Natural killer cell (primary cell): ENCODE measurements at regions not wholly inside any gene's neighbourhood (a gene's known extent, or its start where the extent isn't known, plus 50 kb on each side); places are given as distances from the start of the nearest gene placed in this dataset.

Experiments used
- ATAC-seq, 3 donors: fragments of 150-1000 bp in 2 of 3; fragments of 200-7000 bp in 1 of 3; cut with Tn5 transposase; 1 replicate in 1 of 3; 2 replicates in 2 of 3; pipeline ENCODE4 v1.10.0; 2021; ENCODE audit warnings: mild to moderate bottlenecking in 2 of 3, moderate library complexity in 2 of 3
- DNase-seq, 2 donors: peaks; one replicate each; pipeline versions ENCODE4 v3.0.0 to v3.0.0-alpha.2; 2013 to 2021; ENCODE audit warnings: mixed read lengths in 1 of 2
- H3K27ac ChIP-seq: one replicate; pipeline ENCODE4 v1.5.1; 2013; ENCODE audit warnings: mild to moderate bottlenecking, low read length
- H3K27me3 ChIP-seq: one replicate; pipeline ENCODE4 v1.6.1; 2013; ENCODE audit warnings: low read length; ENCODE audit not compliant: control insufficient read depth, insufficient read depth
- H3K36me3 ChIP-seq: one replicate; pipeline ENCODE4 v1.6.1; 2013; ENCODE audit warnings: low read length; ENCODE audit not compliant: control insufficient read depth, insufficient read depth
- H3K4me1 ChIP-seq: one replicate; pipeline ENCODE4 v1.6.1; 2013; ENCODE audit warnings: low read length; ENCODE audit not compliant: control insufficient read depth, insufficient read depth
- H3K4me3 ChIP-seq: one replicate; pipeline ENCODE4 v1.5.1; 2013; ENCODE audit warnings: low read length
- H3K9me3 ChIP-seq: one replicate; pipeline ENCODE4 v1.6.1; 2013; ENCODE audit warnings: low read length; ENCODE audit not compliant: control insufficient read depth, insufficient read depth
- H3K27ac Mint-ChIP-seq, 2 donors: one replicate each; pipeline ENCODE4 v1.8.0; 2022; ENCODE audit warnings: mild to moderate bottlenecking in 2 of 2, mixed read lengths in 2 of 2, moderate library complexity in 1 of 2
- H3K27me3 Mint-ChIP-seq, 2 donors: one replicate each; pipeline ENCODE4 v1.8.0; 2022; ENCODE audit warnings: low read depth in 2 of 2, mixed read lengths in 2 of 2
- H3K36me3 Mint-ChIP-seq: one replicate; pipeline ENCODE4 v1.8.0; 2022; ENCODE audit warnings: mixed read lengths
- H3K4me1 Mint-ChIP-seq, 2 donors: one replicate each; pipeline ENCODE4 v1.8.0; 2022; ENCODE audit warnings: mixed read lengths in 2 of 2
- H3K4me3 Mint-ChIP-seq: one replicate; pipeline ENCODE4 v1.8.0; 2022; ENCODE audit warnings: mild to moderate bottlenecking, moderate library complexity, mixed read lengths
- H3K9me3 Mint-ChIP-seq, 2 donors: one replicate each; pipeline ENCODE4 v1.8.0; 2022; ENCODE audit warnings: mixed read lengths in 2 of 2
- CTCF ChIP-seq: fragments of 200-600 bp; IDR thresholded peaks from one replicate; pipeline ENCODE4 v1.8.0; 2022; ENCODE audit warnings: antibody characterized with exemption
- WGBS: methylation state at CpG from one replicate; pipeline ENCODE4 v1.1.7; 2013; ENCODE audit warnings: missing lambda C conversion rate; ENCODE audit not compliant: insufficient coverage; 5-methylcytosine and 5-hydroxymethylcytosine counted together
- intact Hi-C: fragments of 100-400 bp; cut with micrococcal nuclease; formaldehyde crosslinking; loops from one replicate; pipeline ENCODE4 v1.14.2; 2022

GRCh38 chr12:82130762-82131161 is 227.4 kb downstream of the CCDC59 start:
- DNase-seq (no peak), ATAC-seq (no peak)
- Histone ChIP-seq H3K27ac (no peak overlapping the region), H3K4me1 (no peaks in the 10 kb centered on the region), H3K4me3 (no peak overlapping the region), H3K27me3 (no peaks in the 10 kb centered on the region), H3K36me3 (no peaks in the 10 kb centered on the region), H3K9me3 (no peaks in the 10 kb centered on the region)
- Mint-ChIP-seq H3K4me1 (no peaks in the 10 kb centered on the region), H3K36me3 (no peaks in the 10 kb centered on the region), H3K27ac (no peak overlapping the region), H3K4me3 (no peak overlapping the region), H3K27me3 (no peaks in the 10 kb centered on the region), H3K9me3 (peaks cover 4 to 5% of the 10 kb centered on the region in 2 donors)
- intact Hi-C loops: no loop called here
- no peak for TF ChIP-seq CTCF

GRCh38 chr12:82124711-82125380 is 233.3 kb downstream of the CCDC59 start:
- DNase-seq: no peak
- Histone ChIP-seq H3K27ac (no peak overlapping the region), H3K4me3 (no peak overlapping the region), H3K36me3 (no peaks in the 10 kb centered on the region), H3K9me3 (no peaks in the 10 kb centered on the region), H3K27me3 (no peaks in the 10 kb centered on the region), H3K4me1 (no peaks in the 10 kb centered on the region)
- intact Hi-C loops: no loop called here
- H3K4me1 Mint-ChIP-seq: no peaks in the 10 kb centered on the region
- no peak overlapping the region for H3K27ac Mint-ChIP-seq
- ATAC-seq: no peak
- H3K36me3 Mint-ChIP-seq: no peaks in the 10 kb centered on the region
- no peak for TF ChIP-seq CTCF
- no peaks in the 10 kb centered on the region for H3K27me3 Mint-ChIP-seq
- H3K9me3 Mint-ChIP-seq: peaks cover 14% of the 10 kb centered on the region in 2 donors
- WGBS: 70% methylated on average over 2 of the region's 2 CpGs
- no peak overlapping the region for H3K4me3 Mint-ChIP-seq

- Mint-ChIP-seq H3K4me3 (no peak overlapping the region), H3K27ac (no peak overlapping the region), H3K36me3 (no peaks in the 10 kb centered on the region), H3K27me3 (no peaks in the 10 kb centered on the region), H3K9me3 (peaks cover 10 to 13% of the 10 kb centered on the region in 2 donors), H3K4me1 (no peaks in the 10 kb centered on the region)
- Histone ChIP-seq H3K4me3 (no peak overlapping the region), H3K27me3 (no peaks in the 10 kb centered on the region), H3K4me1 (no peaks in the 10 kb centered on the region), H3K9me3 (no peaks in the 10 kb centered on the region), H3K27ac (no peak overlapping the region), H3K36me3 (no peaks in the 10 kb centered on the region)
- no peak for TF ChIP-seq CTCF
- intact Hi-C loops: no loop called here
- no peak for ATAC-seq
- DNase-seq: no peak
Observed at GRCh38 chr12:82121545-82121944, 236.6 kb downstream of the CCDC59 start.

GRCh38 chr12:82120901-82121300 is 237.3 kb downstream of the CCDC59 start:
- no peaks in the 10 kb centered on the region for H3K36me3 ChIP-seq
- ATAC-seq (no peak), DNase-seq (no peak)
- H3K4me3 ChIP-seq: no peak overlapping the region
- H3K4me1 Mint-ChIP-seq: no peaks in the 10 kb centered on the region
- H3K27ac ChIP-seq: no peak overlapping the region
- no peak overlapping the region for H3K27ac Mint-ChIP-seq
- H3K27me3 Mint-ChIP-seq: no peaks in the 10 kb centered on the region
- TF ChIP-seq CTCF: no peak
- no peaks in the 10 kb centered on the region for H3K9me3 ChIP-seq
- H3K4me1 ChIP-seq: no peaks in the 10 kb centered on the region
- H3K36me3 Mint-ChIP-seq: no peaks in the 10 kb centered on the region
- no peaks in the 10 kb centered on the region for H3K27me3 ChIP-seq
- no peak overlapping the region for H3K4me3 Mint-ChIP-seq
- intact Hi-C loops: no loop called here
- 89% methylated on average over 4 of the region's 4 CpGs for WGBS
- peaks cover 10 to 13% of the 10 kb centered on the region in 2 donors for H3K9me3 Mint-ChIP-seq
